Mesothelial cell of epicardium (in vitro differentiated cells): ENCODE measurements at regions not wholly inside any gene's neighbourhood (a gene's known extent, or its start where the extent isn't known, plus 50 kb on each side); places are given as distances from the start of the nearest gene placed in this dataset.

Experiments
- DNase-seq, 2 experiments: peaks; one replicate each; pipeline ENCODE4 v3.0.0; 2021; ENCODE audit warnings: low spot score in 2 of 2; ENCODE audit not compliant: unreplicated experiment in 2 of 2
- H3K27ac Mint-ChIP-seq: 2 replicates; pipeline ENCODE4 v1.8.0; 2021; ENCODE audit warnings: mixed read lengths
- H3K27me3 Mint-ChIP-seq: 2 replicates; pipeline ENCODE4 v1.8.0; 2021; ENCODE audit warnings: low read depth, mixed read lengths
- H3K36me3 Mint-ChIP-seq: 2 replicates; pipeline ENCODE4 v1.8.0; 2021; ENCODE audit warnings: mixed read lengths
- H3K4me1 Mint-ChIP-seq: 2 replicates; pipeline ENCODE4 v1.8.0; 2021; ENCODE audit warnings: mixed read lengths
- H3K4me3 Mint-ChIP-seq: 2 replicates; pipeline ENCODE4 v1.8.0; 2021; ENCODE audit warnings: mild to moderate bottlenecking, moderate library complexity, mixed read lengths
- H3K9me3 Mint-ChIP-seq: 2 replicates; pipeline ENCODE4 v1.8.0; 2021; ENCODE audit warnings: mixed read lengths
- CTCF ChIP-seq: fragments of 200-600 bp; sonication (generic); IDR thresholded peaks from one replicate; pipeline ENCODE4 v1.5.0; 2021; ENCODE audit warnings: antibody characterized with exemption; ENCODE audit not compliant: unreplicated experiment

- Mint-ChIP-seq H3K9me3 (no peaks in the 10 kb centered on the region), H3K4me1 (no peaks in the 10 kb centered on the region), H3K27me3 (no peaks in the 10 kb centered on the region), H3K4me3 (no peak overlapping the region), H3K36me3 (no peaks in the 10 kb centered on the region), H3K27ac (no peak overlapping the region)
- no peak for TF ChIP-seq CTCF
- DNase-seq, result no peak
These were observed 65.8 kb upstream of the CHD1 start for GRCh38 chr5:98994611-98995010.

- no peaks in the 10 kb centered on the region for H3K4me1 Mint-ChIP-seq
- TF ChIP-seq CTCF, result no peak
- H3K27me3 Mint-ChIP-seq, result no peaks in the 10 kb centered on the region
- no peak overlapping the region for H3K27ac Mint-ChIP-seq
- H3K4me3 Mint-ChIP-seq, result no peak overlapping the region
- no peaks in the 10 kb centered on the region for H3K36me3 Mint-ChIP-seq
- no peaks in the 10 kb centered on the region for H3K9me3 Mint-ChIP-seq
- DNase-seq, result no peak
These were observed 64.7 kb upstream of the CHD1 start for GRCh38 chr5:98993512-98993911.

GRCh38 chr5:98992552-98992951 lies 63.7 kb upstream of the CHD1 start:
- H3K9me3 Mint-ChIP-seq, result no peaks in the 10 kb centered on the region
- H3K27ac Mint-ChIP-seq, result no peak overlapping the region
- no peak overlapping the region for H3K4me3 Mint-ChIP-seq
- H3K27me3 Mint-ChIP-seq, result no peaks in the 10 kb centered on the region
- no peak for DNase-seq
- no peaks in the 10 kb centered on the region for H3K4me1 Mint-ChIP-seq
- TF ChIP-seq CTCF, result no peak
- no peaks in the 10 kb centered on the region for H3K36me3 Mint-ChIP-seq

- no peak for DNase-seq
- Mint-ChIP-seq H3K4me1 (no peaks in the 10 kb centered on the region), H3K27me3 (no peaks in the 10 kb centered on the region), H3K4me3 (no peak overlapping the region), H3K9me3 (no peaks in the 10 kb centered on the region), H3K27ac (no peak overlapping the region), H3K36me3 (no peaks in the 10 kb centered on the region)
- no peak for TF ChIP-seq CTCF
These were observed 60.9 kb upstream of the CHD1 start for GRCh38 chr5:98989727-98990126.

- no peak for DNase-seq
- no peak for TF ChIP-seq CTCF
- H3K4me3 Mint-ChIP-seq, result no peak overlapping the region
- H3K4me1 Mint-ChIP-seq, result no peaks in the 10 kb centered on the region
- no peaks in the 10 kb centered on the region for H3K36me3 Mint-ChIP-seq
- no peak overlapping the region for H3K27ac Mint-ChIP-seq
- H3K9me3 Mint-ChIP-seq, result no peaks in the 10 kb centered on the region
- no peaks in the 10 kb centered on the region for H3K27me3 Mint-ChIP-seq
These were observed 57.8 kb upstream of the CHD1 start for GRCh38 chr5:98986587-98986986.

- no peaks in the 10 kb centered on the region for H3K36me3 Mint-ChIP-seq
- no peak for DNase-seq
- no peak overlapping the region for H3K4me3 Mint-ChIP-seq
- H3K27ac Mint-ChIP-seq, result no peak overlapping the region
- H3K4me1 Mint-ChIP-seq, result no peaks in the 10 kb centered on the region
- H3K9me3 Mint-ChIP-seq, result no peaks in the 10 kb centered on the region
- no peak for TF ChIP-seq CTCF
- no peaks in the 10 kb centered on the region for H3K27me3 Mint-ChIP-seq
These were observed 54.1 kb upstream of the CHD1 start for GRCh38 chr5:98982880-98983279.
